ENCODE measurements at regions not wholly inside any gene's neighbourhood (a gene's known extent, or its start where the extent isn't known, plus 50 kb on each side); places are given as distances from the start of the nearest gene placed in this dataset.

DNA sequence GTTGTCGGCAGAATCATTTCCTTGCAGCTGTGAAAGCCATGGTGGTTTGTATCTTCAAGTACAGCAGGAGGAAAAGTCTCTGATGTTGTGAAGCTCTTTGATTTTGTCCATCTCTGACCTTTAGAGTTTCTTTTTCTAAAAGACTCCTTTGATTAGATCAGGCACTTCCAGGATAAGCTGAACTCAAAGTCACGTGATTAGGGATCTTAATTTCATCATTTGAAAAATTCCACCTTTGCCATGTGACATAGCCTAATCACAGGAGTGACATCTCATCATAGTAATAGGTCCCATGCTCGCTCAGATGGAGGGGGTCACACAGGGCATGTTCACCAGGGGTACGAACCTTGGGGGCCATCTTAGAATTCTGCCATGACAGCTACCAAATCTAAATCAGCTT is 441.5 kb upstream of the CDH4 start:
- H3K4me3 ChIP-seq (ENCODE audit: low read depth, low read length) = no peak overlapping the region
- TF ChIP-seq, protein P1, sequence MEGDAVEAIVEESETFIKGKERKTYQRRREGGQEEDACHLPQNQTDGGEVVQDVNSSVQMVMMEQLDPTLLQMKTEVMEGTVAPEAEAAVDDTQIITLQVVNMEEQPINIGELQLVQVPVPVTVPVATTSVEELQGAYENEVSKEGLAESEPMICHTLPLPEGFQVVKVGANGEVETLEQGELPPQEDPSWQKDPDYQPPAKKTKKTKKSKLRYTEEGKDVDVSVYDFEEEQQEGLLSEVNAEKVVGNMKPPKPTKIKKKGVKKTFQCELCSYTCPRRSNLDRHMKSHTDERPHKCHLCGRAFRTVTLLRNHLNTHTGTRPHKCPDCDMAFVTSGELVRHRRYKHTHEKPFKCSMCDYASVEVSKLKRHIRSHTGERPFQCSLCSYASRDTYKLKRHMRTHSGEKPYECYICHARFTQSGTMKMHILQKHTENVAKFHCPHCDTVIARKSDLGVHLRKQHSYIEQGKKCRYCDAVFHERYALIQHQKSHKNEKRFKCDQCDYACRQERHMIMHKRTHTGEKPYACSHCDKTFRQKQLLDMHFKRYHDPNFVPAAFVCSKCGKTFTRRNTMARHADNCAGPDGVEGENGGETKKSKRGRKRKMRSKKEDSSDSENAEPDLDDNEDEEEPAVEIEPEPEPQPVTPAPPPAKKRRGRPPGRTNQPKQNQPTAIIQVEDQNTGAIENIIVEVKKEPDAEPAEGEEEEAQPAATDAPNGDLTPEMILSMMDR (conservative IDR thresholded peaks at IDR 0.05; ENCODE audit: low read depth, low read length) = no peak
- DNase-seq (ENCODE audit: low read depth) = no peak

DNA sequence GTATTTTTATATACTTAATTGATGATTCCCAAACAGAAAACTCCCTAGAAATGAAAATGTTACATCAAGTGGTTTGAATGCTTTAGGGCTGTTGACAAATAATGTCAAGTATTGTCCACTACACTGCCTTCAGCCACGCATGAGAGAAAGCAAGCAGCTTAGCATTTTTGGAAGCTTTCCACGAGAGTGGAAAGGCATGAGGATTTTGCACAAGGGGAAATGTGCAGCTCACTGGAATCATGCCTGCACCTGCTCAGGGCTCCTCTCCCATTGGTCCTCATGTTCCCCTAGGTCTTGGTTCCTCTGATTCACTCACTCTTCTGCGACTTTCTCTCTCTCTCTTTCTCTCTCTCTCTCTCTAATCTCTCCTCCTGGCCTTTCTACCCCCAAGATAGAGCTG is 439.5 kb upstream of the CDH4 start:
- H3K4me3 ChIP-seq (ENCODE audit: low read depth, low read length) = no peak overlapping the region
- TF ChIP-seq, protein P1 (conservative IDR thresholded peaks at IDR 0.05; ENCODE audit: low read depth, low read length) = no peak
- no peak for DNase-seq (ENCODE audit: low read depth)

DNA sequence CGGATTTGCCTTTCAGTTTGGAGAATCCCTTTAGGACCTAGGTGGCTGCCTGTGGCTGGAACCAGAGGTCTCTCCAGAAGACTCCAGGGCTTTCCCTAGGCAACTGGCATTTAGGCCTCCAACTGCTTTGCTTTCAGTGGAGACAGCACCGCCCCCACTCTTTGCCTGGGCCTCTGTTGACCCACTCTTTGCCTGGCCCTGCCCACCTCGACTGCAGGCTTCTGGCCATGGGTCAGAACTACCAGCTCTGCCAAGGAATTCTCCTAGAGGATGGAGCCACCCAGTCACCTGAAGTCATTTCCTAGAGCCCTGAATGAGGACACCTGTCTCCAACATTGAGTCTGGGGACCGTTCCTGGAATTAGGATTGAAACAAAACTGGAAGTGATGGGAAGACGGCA is 439.0 kb upstream of the CDH4 start:
- H3K4me3 ChIP-seq (ENCODE audit: low read depth, low read length) = no peak overlapping the region
- TF ChIP-seq, protein P1 (conservative IDR thresholded peaks at IDR 0.05; ENCODE audit: low read depth, low read length) = no peak
- no peak for DNase-seq (ENCODE audit: low read depth)

DNA sequence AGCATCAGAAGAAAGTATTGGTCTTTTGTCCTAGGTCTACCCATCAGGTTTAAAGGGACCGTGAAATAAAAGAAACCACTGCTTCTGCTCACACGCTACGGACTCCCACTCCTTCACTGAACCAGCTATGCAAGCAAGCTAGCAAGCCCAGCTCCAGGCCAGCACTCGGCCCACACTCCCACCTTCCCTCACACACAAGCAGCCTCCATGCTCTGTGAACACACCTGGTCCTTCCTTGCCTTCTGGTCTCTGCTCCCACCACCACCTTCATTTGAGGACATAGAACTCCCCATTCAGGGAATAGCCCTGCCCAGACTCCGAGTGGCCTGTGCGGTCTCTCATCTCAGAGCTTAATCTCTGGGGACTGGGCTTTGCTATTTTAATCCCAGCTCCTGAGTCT is 436.4 kb upstream of the CDH4 start:
- no peak for DNase-seq (ENCODE audit: low read depth)
- TF ChIP-seq, protein P1 (conservative IDR thresholded peaks at IDR 0.05; ENCODE audit: low read depth, low read length) = no peak

DNA sequence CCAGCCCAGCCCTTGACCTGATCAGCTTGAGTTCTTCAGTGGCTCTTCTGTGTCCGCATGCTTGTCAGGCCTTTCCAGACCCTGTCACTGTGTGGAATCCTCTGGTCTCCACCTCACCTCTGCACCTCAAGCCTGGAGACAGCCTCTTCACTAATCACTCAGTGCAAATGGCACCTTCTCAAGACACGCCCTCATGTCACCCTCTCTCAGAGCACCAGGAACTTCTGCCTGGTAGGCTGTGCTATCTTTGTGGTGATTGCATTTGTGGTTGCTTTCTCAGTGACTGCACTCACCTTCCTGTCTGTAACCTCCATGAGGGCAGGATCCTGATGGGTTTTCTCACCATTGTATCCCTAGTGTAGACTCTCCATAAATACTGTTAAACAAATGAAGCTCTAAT is 435.2 kb upstream of the CDH4 start:
- no peak for DNase-seq (ENCODE audit: low read depth)
- H3K4me3 ChIP-seq (ENCODE audit: low read depth, low read length) = no peak overlapping the region
- TF ChIP-seq, protein P1 (conservative IDR thresholded peaks at IDR 0.05; ENCODE audit: low read depth, low read length) = no peak

More for the DNA sequence above, 436.4 kb upstream of the CDH4 start:
- no peak overlapping the region for H3K4me3 ChIP-seq (ENCODE audit: low read depth, low read length)

DNA sequence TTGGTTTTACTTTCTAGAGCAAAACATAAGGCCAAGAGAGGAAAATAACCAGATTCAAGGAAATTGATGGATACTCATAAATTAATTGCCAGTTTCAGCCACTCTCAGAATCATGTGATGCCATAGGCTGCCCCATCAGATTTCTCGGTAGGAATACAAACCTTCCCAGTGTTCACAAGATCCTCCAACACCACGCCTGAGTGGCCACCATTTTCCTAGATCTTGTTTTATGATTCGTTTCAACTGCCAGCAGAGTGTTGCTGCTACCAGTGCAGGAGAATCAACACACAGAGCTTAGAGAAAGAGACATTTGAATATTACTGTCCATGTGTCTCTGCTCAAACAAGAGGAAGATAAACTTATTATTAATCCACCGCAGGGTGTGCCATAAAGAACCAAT is 434.2 kb upstream of the CDH4 start:
- DNase-seq (ENCODE audit: low read depth) = no peak
- TF ChIP-seq, protein P1 (conservative IDR thresholded peaks at IDR 0.05; ENCODE audit: low read depth, low read length) = no peak
- no peak overlapping the region for H3K4me3 ChIP-seq (ENCODE audit: low read depth, low read length)

DNA sequence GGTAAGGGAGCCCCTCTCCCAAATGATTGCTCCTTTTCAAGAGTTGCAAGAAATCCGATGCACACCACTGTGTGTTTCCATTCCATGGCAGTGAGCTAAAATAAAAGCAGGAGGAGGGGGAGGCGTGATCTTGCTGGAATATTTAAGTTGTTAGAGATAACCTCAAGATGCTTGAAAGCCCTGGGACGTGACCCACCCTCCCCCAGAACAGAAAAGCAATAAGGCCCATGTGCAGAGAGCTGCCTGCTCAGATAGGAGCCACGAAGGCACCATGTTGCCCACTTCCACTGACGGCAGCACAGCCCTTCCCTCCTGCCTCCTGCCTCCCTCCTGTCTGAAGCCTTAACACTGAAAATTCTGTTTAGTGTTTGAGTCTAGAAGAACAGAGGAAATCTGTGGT is 432.6 kb upstream of the CDH4 start:
- DNase-seq (ENCODE audit: low read depth) = no peak
- TF ChIP-seq, protein P1 (conservative IDR thresholded peaks at IDR 0.05; ENCODE audit: low read depth, low read length) = no peak
- no peak overlapping the region for H3K4me3 ChIP-seq (ENCODE audit: low read depth, low read length)

All from choroid plexus epithelial cell (primary cell).